ENCODE measurements at regions not wholly inside any gene's neighbourhood (a gene's known extent, or its start where the extent isn't known, plus 50 kb on each side); places are given as distances from the start of the nearest gene placed in this dataset.

GRCh38 chr6:79788756-79789155, 157.6 kb downstream of the SH3BGRL2 start:
- CTCF ChIA-PET, result interaction anchor here (1.4 kb wide), 1 partner anchor 11 kb away, joined by 4 read pairs; no protein-coding TSS in a partner anchor
- no peaks in the 10 kb centered on the region for H3K36me3 Mint-ChIP-seq

GRCh38 chr6:79787626-79788025, 156.5 kb downstream of the SH3BGRL2 start:
- Mint-ChIP-seq H3K4me1 (peaks cover 0 to 5% (median 0%) of the 10 kb centered on the region in 7 donors), H3K9me3 (no peaks in the 10 kb centered on the region), H3K27me3 (peaks cover 0 to 9% (median 5%) of the 10 kb centered on the region in 5 donors), H3K4me3 (no peak overlapping the region), H3K36me3 (no peaks in the 10 kb centered on the region), H3K27ac (no peak overlapping the region)
- no peak for DNase-seq
- H3K27ac ChIP-seq (ENCODE audit: low read depth, low read length), result no peak overlapping the region
- POLR2A ChIA-PET, result no interaction called here
- no peaks in the 10 kb centered on the region for H3K9me3 ChIP-seq (ENCODE audit: control insufficient read depth in 2 of 3, low read length in 3 of 3)
- no peaks in the 10 kb centered on the region for H3K36me3 ChIP-seq (ENCODE audit: control insufficient read depth in 2 of 3, insufficient read depth in 3 of 3, low read length in 3 of 3)
- no peaks in the 10 kb centered on the region for H3K27me3 ChIP-seq (ENCODE audit: control insufficient read depth in 2 of 2, insufficient read depth in 2 of 2, low read length in 2 of 2)
- CTCF ChIA-PET, result interaction anchor here (0.6 to 1.5 kb wide), 2 partner anchors 9 to 483 kb away, joined by 3 to 4 read pairs; no protein-coding TSS in a partner anchor
- ATAC-seq, result no peak
- intact Hi-C loops (cut with micrococcal nuclease), result no loop called here
- no peak overlapping the region for H3K4me3 ChIP-seq (ENCODE audit: low read length)
- H3K4me1 ChIP-seq (ENCODE audit: control insufficient read depth in 2 of 2, insufficient read depth in 2 of 2, low read length in 2 of 2), result no peaks in the 10 kb centered on the region

More at GRCh38 chr6:79788756-79789155, 157.6 kb downstream of the SH3BGRL2 start:
- Mint-ChIP-seq H3K4me1 (peaks cover 0 to 5% (median 0%) of the 10 kb centered on the region in 7 donors), H3K9me3 (peaks cover 0 to 1% (median 0%) of the 10 kb centered on the region in 11 donors), H3K27ac (no peak overlapping the region), H3K4me3 (no peak overlapping the region), H3K27me3 (peaks cover 0 to 9% (median 5%) of the 10 kb centered on the region in 5 donors)
- Histone ChIP-seq H3K36me3 (ENCODE audit: control insufficient read depth in 2 of 3, insufficient read depth in 3 of 3, low read length in 3 of 3) (no peaks in the 10 kb centered on the region), H3K4me3 (ENCODE audit: low read length) (no peak overlapping the region), H3K27me3 (ENCODE audit: control insufficient read depth in 2 of 2, insufficient read depth in 2 of 2, low read length in 2 of 2) (no peaks in the 10 kb centered on the region), H3K9me3 (ENCODE audit: control insufficient read depth in 2 of 3, low read length in 3 of 3) (no peaks in the 10 kb centered on the region), H3K4me1 (ENCODE audit: control insufficient read depth in 2 of 2, insufficient read depth in 2 of 2, low read length in 2 of 2) (no peaks in the 10 kb centered on the region), H3K27ac (ENCODE audit: low read depth, low read length) (no peak overlapping the region)
- no peak for ATAC-seq
- DNase-seq, result no peak
- POLR2A ChIA-PET, result no interaction called here
- intact Hi-C loops (cut with micrococcal nuclease), result no loop called here

- Histone ChIP-seq H3K4me3 (ENCODE audit: low read length) (no peak overlapping the region), H3K27ac (ENCODE audit: low read depth, low read length) (no peak overlapping the region), H3K27me3 (ENCODE audit: control insufficient read depth in 2 of 2, insufficient read depth in 2 of 2, low read length in 2 of 2) (no peaks in the 10 kb centered on the region), H3K4me1 (ENCODE audit: control insufficient read depth in 2 of 2, insufficient read depth in 2 of 2, low read length in 2 of 2) (no peaks in the 10 kb centered on the region), H3K9me3 (ENCODE audit: control insufficient read depth in 2 of 3, low read length in 3 of 3) (no peaks in the 10 kb centered on the region), H3K36me3 (ENCODE audit: control insufficient read depth in 2 of 3, insufficient read depth in 3 of 3, low read length in 3 of 3) (no peaks in the 10 kb centered on the region)
- ATAC-seq (no peak), DNase-seq (no peak)
- Mint-ChIP-seq H3K4me1 (no peaks in the 10 kb centered on the region), H3K27me3 (peaks cover 0 to 9% (median 5%) of the 10 kb centered on the region in 5 donors), H3K4me3 (no peak overlapping the region), H3K27ac (no peak overlapping the region), H3K9me3 (no peaks in the 10 kb centered on the region), H3K36me3 (no peaks in the 10 kb centered on the region)
- ChIA-PET CTCF (no interaction called here), POLR2A (no interaction called here)
- intact Hi-C loops (cut with micrococcal nuclease), result no loop called here
These were observed 153.2 kb downstream of the SH3BGRL2 start for GRCh38 chr6:79784395-79784753.

- Histone ChIP-seq H3K27ac (ENCODE audit: low read depth, low read length) (no peak overlapping the region), H3K36me3 (ENCODE audit: control insufficient read depth in 2 of 3, insufficient read depth in 3 of 3, low read length in 3 of 3) (no peaks in the 10 kb centered on the region), H3K4me1 (ENCODE audit: control insufficient read depth in 2 of 2, insufficient read depth in 2 of 2, low read length in 2 of 2) (no peaks in the 10 kb centered on the region), H3K4me3 (ENCODE audit: low read length) (no peak overlapping the region), H3K27me3 (ENCODE audit: control insufficient read depth in 2 of 2, insufficient read depth in 2 of 2, low read length in 2 of 2) (no peaks in the 10 kb centered on the region), H3K9me3 (ENCODE audit: control insufficient read depth in 2 of 3, low read length in 3 of 3) (no peaks in the 10 kb centered on the region)
- intact Hi-C loops (cut with micrococcal nuclease), result no loop called here
- Mint-ChIP-seq H3K4me1 (no peaks in the 10 kb centered on the region), H3K9me3 (no peaks in the 10 kb centered on the region), H3K27me3 (peaks cover 0 to 9% (median 5%) of the 10 kb centered on the region in 5 donors), H3K4me3 (no peak overlapping the region), H3K27ac (no peak overlapping the region), H3K36me3 (no peaks in the 10 kb centered on the region)
- CTCF ChIA-PET, result no interaction called here
- no peak for ATAC-seq
- DNase-seq, result no peak
- POLR2A ChIA-PET, result no interaction called here
These were observed 152.7 kb downstream of the SH3BGRL2 start for GRCh38 chr6:79783670-79784394.

GRCh38 chr6:79782792-79783580, 151.9 kb downstream of the SH3BGRL2 start:
- DNase-seq, result no peak
- Mint-ChIP-seq H3K36me3 (no peaks in the 10 kb centered on the region), H3K27ac (no peak overlapping the region), H3K9me3 (no peaks in the 10 kb centered on the region), H3K4me3 (no peak overlapping the region), H3K4me1 (peaks cover 0 to 4% (median 0%) of the 10 kb centered on the region in 7 donors), H3K27me3 (peaks cover 0 to 9% (median 5%) of the 10 kb centered on the region in 5 donors)
- intact Hi-C loops (cut with micrococcal nuclease), result no loop called here
- POLR2A ChIA-PET, result no interaction called here
- Histone ChIP-seq H3K27ac (ENCODE audit: low read depth, low read length) (no peak overlapping the region), H3K4me3 (ENCODE audit: low read length) (no peak overlapping the region), H3K36me3 (ENCODE audit: control insufficient read depth in 2 of 3, insufficient read depth in 3 of 3, low read length in 3 of 3) (no peaks in the 10 kb centered on the region), H3K4me1 (ENCODE audit: control insufficient read depth in 2 of 2, insufficient read depth in 2 of 2, low read length in 2 of 2) (no peaks in the 10 kb centered on the region), H3K27me3 (ENCODE audit: control insufficient read depth in 2 of 2, insufficient read depth in 2 of 2, low read length in 2 of 2) (no peaks in the 10 kb centered on the region), H3K9me3 (ENCODE audit: control insufficient read depth in 2 of 3, low read length in 3 of 3) (no peaks in the 10 kb centered on the region)
- no peak for ATAC-seq
- CTCF ChIA-PET, result no interaction called here

- Histone ChIP-seq H3K36me3 (ENCODE audit: control insufficient read depth in 2 of 3, insufficient read depth in 3 of 3, low read length in 3 of 3) (no peaks in the 10 kb centered on the region), H3K27ac (ENCODE audit: low read depth, low read length) (no peak overlapping the region), H3K27me3 (ENCODE audit: control insufficient read depth in 2 of 2, insufficient read depth in 2 of 2, low read length in 2 of 2) (no peaks in the 10 kb centered on the region), H3K4me1 (ENCODE audit: control insufficient read depth in 2 of 2, insufficient read depth in 2 of 2, low read length in 2 of 2) (peaks cover 0 to 6% of the 10 kb centered on the region in 2 donors), H3K4me3 (ENCODE audit: low read length) (no peak overlapping the region), H3K9me3 (ENCODE audit: control insufficient read depth in 2 of 3, low read length in 3 of 3) (no peaks in the 10 kb centered on the region)
- peaks cover 7 to 9% (median 7%) of the 10 kb centered on the region in 7 donors for H3K4me1 Mint-ChIP-seq
- POLR2A ChIA-PET, result interaction anchor here (0.5 kb wide), 1 partner anchor 9 kb away, joined by 4 read pairs; no protein-coding TSS in a partner anchor
- ATAC-seq (no peak), DNase-seq (no peak)
- CTCF ChIA-PET, result no interaction called here
- H3K36me3 Mint-ChIP-seq, result no peaks in the 10 kb centered on the region
- no peak overlapping the region for H3K4me3 Mint-ChIP-seq
- intact Hi-C loops (cut with micrococcal nuclease), result no loop called here
- H3K27ac Mint-ChIP-seq, result no peak overlapping the region
- H3K27me3 Mint-ChIP-seq, result peaks cover 0 to 9% (median 5%) of the 10 kb centered on the region in 5 donors
- H3K9me3 Mint-ChIP-seq, result no peaks in the 10 kb centered on the region
These were observed 150.8 kb downstream of the SH3BGRL2 start for GRCh38 chr6:79781916-79782315.
